ENCODE measurements at regions not wholly inside any gene's neighbourhood (a gene's known extent, or its start where the extent isn't known, plus 50 kb on each side); places are given as distances from the start of the nearest gene placed in this dataset.

DNA sequence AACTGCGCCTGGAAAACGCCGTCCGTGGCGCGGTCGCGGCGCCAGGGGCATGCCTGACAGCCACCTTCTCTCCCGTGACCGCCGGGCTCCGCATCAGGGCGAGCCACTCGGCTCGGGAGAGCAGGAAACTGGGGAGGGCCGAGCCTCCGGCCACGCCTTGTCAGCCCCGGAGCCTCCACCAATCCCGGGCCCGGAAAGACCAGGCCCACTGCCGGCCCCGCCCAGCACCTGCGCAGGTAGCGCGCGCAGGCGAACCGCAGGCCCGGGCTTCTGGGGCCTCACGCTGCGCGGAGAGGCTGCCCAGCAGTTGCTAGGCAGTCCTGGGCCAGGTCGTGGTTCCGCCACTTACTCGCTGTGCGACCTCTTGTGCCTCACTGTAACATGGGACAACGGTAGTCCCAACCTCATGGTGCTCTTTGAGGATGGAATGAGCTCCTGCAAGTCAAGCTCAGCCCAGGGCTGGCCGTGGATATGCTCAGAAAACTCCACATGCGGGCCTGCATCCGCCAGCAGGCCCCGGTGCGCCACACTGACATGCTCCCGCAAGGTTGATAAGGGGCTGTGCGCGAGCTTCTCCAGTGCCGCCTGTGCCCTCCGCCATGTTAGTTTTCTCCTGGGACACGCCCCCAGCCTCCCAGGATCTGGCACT is 97.1 kb downstream of the INHBB start:
- 21% methylated on average over 50 of the region's 50 CpGs for WGBS
- Histone ChIP-seq H3K4me3 (peak overlapping the region; percentile 21 to 27), H3K27me3 (replicated peaks; ENCODE audit: insufficient read depth) (no peaks in the 10 kb centered on the region), H3K9me3 (no peaks in the 10 kb centered on the region), H3K36me3 (no peaks in the 10 kb centered on the region), H3K4me1 (replicated peaks) (peaks cover 9% of the 10 kb centered on the region), H3K27ac (peak overlapping the region; percentile 70 to 79)
- peak; percentile 85 for DNase-seq (ENCODE audit: low spot score)
- TF ChIP-seq POLR2A (IDR thresholded peaks at IDR 0.05): peak; percentile 85
- TF ChIP-seq, protein P1, sequence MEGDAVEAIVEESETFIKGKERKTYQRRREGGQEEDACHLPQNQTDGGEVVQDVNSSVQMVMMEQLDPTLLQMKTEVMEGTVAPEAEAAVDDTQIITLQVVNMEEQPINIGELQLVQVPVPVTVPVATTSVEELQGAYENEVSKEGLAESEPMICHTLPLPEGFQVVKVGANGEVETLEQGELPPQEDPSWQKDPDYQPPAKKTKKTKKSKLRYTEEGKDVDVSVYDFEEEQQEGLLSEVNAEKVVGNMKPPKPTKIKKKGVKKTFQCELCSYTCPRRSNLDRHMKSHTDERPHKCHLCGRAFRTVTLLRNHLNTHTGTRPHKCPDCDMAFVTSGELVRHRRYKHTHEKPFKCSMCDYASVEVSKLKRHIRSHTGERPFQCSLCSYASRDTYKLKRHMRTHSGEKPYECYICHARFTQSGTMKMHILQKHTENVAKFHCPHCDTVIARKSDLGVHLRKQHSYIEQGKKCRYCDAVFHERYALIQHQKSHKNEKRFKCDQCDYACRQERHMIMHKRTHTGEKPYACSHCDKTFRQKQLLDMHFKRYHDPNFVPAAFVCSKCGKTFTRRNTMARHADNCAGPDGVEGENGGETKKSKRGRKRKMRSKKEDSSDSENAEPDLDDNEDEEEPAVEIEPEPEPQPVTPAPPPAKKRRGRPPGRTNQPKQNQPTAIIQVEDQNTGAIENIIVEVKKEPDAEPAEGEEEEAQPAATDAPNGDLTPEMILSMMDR (IDR thresholded peaks at IDR 0.05): no peak
- TF ChIP-seq POLR2AphosphoS5 (IDR thresholded peaks at IDR 0.05): peak; percentile 68
- intact Hi-C loops (cut with DNase I): no loop called here

DNA sequence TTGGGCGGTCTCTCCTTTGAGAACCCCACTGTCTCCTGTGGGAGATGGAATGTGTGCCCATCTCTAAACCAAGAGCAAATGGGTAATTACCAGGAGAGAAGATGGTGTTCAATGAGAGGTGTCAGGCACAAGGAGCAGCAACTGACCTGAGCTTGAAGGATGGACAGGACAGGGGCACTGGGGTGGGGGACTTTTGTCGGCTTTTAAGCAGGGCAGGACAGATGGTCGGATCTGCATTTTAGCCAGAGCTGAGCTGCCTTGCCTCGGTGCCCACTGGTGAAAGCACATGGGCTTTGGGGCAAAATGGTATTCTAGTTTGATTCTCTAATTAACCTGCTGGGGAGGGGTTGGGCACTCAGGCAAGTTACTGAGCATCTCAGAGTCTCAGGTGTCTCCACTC is 98.0 kb downstream of the INHBB start:
- Histone ChIP-seq H3K27me3 (replicated peaks; ENCODE audit: insufficient read depth) (no peaks in the 10 kb centered on the region), H3K36me3 (no peaks in the 10 kb centered on the region), H3K27ac (no peak overlapping the region), H3K9me3 (no peaks in the 10 kb centered on the region), H3K4me3 (no peak overlapping the region), H3K4me1 (replicated peaks) (peaks cover 9% of the 10 kb centered on the region)
- no peak for TF ChIP-seq POLR2AphosphoS5 (IDR thresholded peaks at IDR 0.05)
- TF ChIP-seq, protein P1 (IDR thresholded peaks at IDR 0.05): no peak
- TF ChIP-seq POLR2A (IDR thresholded peaks at IDR 0.05): no peak
- 95% methylated on average over 4 of the region's 4 CpGs for WGBS
- no peak for DNase-seq (ENCODE audit: low spot score)
- intact Hi-C loops (cut with DNase I): no loop called here

DNA sequence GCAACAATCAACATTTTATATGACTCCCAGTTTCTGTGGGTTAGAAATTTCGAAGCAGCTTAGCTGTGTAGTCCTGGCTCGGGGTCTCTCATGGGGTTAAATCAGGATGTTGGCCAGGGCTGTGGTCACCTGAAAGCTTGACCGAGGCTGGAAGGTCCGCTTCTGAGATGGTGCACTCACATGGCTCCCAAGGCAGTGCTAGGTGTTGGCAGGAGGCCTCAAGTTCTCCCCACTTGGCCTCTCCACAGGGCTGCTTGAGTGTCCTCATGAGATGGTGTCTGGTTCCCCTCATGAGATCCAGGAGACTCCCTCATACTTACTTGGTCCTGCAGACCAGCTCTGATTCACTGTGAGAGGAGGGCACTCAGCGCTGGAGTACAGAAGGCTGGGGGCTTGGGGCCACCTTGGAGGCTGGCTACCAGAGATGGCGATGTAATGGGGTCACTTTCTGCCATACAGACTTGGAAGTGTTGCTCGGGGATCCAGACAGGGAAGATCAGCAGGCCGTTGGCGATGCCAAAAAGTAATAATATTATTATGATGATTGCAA is 98.8 kb downstream of the INHBB start:
- Histone ChIP-seq H3K4me1 (replicated peaks) (peaks cover 9% of the 10 kb centered on the region), H3K27me3 (replicated peaks; ENCODE audit: insufficient read depth) (no peaks in the 10 kb centered on the region), H3K4me3 (no peak overlapping the region), H3K36me3 (no peaks in the 10 kb centered on the region), H3K9me3 (no peaks in the 10 kb centered on the region), H3K27ac (no peak overlapping the region)
- intact Hi-C loops (cut with DNase I): no loop called here
- 93% methylated on average over 9 of the region's 9 CpGs for WGBS
- no peak for TF ChIP-seq POLR2AphosphoS5 (IDR thresholded peaks at IDR 0.05)
- TF ChIP-seq POLR2A (IDR thresholded peaks at IDR 0.05): no peak
- TF ChIP-seq, protein P1 (IDR thresholded peaks at IDR 0.05): no peak
- DNase-seq (ENCODE audit: low spot score): no peak

DNA sequence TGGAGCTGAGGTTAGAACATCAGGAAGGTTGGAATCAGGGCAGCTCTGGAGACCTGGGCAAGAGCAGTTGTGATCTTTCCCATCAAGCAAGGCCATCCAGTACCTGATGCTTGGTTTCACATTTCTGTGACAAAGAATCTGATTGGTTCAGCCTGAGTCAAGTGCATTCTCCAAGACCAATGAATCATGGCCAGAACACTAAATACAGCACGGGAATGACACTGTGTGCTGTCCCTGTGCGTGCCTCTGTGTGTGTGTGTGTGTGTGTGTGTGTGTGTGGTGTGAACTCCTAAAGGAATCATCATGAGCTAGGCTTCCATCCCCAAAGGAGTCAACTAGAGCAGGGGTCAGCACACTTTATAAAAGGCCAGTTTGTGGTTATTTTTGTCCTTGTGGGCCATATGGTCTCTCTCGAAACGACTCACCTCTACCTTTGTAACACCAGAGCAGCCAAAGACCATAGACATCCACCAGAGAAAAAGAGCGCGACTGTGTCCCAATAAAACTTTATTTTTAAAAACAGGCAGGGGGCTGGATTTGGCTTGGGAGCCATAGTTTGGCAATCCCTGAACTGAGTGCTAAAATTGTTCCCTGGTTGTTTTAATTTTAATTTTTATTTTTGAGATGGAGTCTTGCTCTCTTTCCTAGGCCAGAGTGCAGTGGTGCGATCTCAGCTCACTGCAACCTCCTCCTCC is 99.7 kb downstream of the INHBB start:
- no peaks in the 10 kb centered on the region for H3K36me3 ChIP-seq
- H3K4me1 ChIP-seq (replicated peaks): peaks cover 9% of the 10 kb centered on the region
- H3K9me3 ChIP-seq: no peaks in the 10 kb centered on the region
- DNase-seq (ENCODE audit: low spot score): no peak
- intact Hi-C loops (cut with DNase I): no loop called here
- no peak overlapping the region for H3K27ac ChIP-seq
- no peak overlapping the region for H3K4me3 ChIP-seq
- WGBS: 75% methylated on average over 7 of the region's 7 CpGs
- no peaks in the 10 kb centered on the region for H3K27me3 ChIP-seq (replicated peaks; ENCODE audit: insufficient read depth)
- TF ChIP-seq POLR2A (IDR thresholded peaks at IDR 0.05) (no peak), POLR2AphosphoS5 (IDR thresholded peaks at IDR 0.05) (no peak)
- TF ChIP-seq, protein P1 (IDR thresholded peaks at IDR 0.05): no peak
